Fibroblast of upper back skin (primary cell): ENCODE measurements at regions not wholly inside any gene's neighbourhood (a gene's known extent, or its start where the extent isn't known, plus 50 kb on each side); places are given as distances from the start of the nearest gene placed in this dataset.
"Not testable (repeated sequence)": the region's sequence is repeated elsewhere in the genome, so short reads cannot be mapped to it uniquely, and the experiment has no call there.

ENCODE experiments used
- DNase-seq: peaks from one replicate; pipeline ENCODE4 v3.0.0-alpha.2; 2013

GRCh38 chr9:38253200-38253599, 139.3 kb upstream of the ALDH1B1 start:
- no peak for DNase-seq

GRCh38 chr9:38251036-38251860, 141.3 kb upstream of the ALDH1B1 start:
- DNase-seq: no peak

GRCh38 chr9:38250279-38251035, 142.0 kb upstream of the ALDH1B1 start:
- DNase-seq: no peak

GRCh38 chr9:38249587-38250210, 142.8 kb upstream of the ALDH1B1 start:
- DNase-seq: no peak

GRCh38 chr9:38249049-38249448, 143.5 kb upstream of the ALDH1B1 start:
- no peak for DNase-seq

GRCh38 chr9:38246833-38247232, 145.7 kb upstream of the ALDH1B1 start:
- no peak for DNase-seq

- no peak for DNase-seq
Observed at GRCh38 chr9:38244971-38245370, 147.5 kb upstream of the ALDH1B1 start.

- no peak for DNase-seq
Observed at GRCh38 chr9:38243993-38244392, 148.5 kb upstream of the ALDH1B1 start.

- not testable (repeated sequence) for DNase-seq
Observed at GRCh38 chr9:38242151-38242550, 150.4 kb upstream of the ALDH1B1 start.

- no peak for DNase-seq
Observed at GRCh38 chr9:38240051-38240450, 152.5 kb upstream of the ALDH1B1 start.

- DNase-seq: no peak
Observed at GRCh38 chr9:38235244-38235643, 157.3 kb upstream of the ALDH1B1 start.

GRCh38 chr9:38234479-38235170, 157.9 kb upstream of the ALDH1B1 start:
- peak; percentile 14 for DNase-seq

GRCh38 chr9:38233796-38234355, 158.6 kb upstream of the ALDH1B1 start:
- DNase-seq: no peak

- DNase-seq: no peak
Observed at GRCh38 chr9:38233343-38233742, 159.2 kb upstream of the ALDH1B1 start.

- DNase-seq: no peak
Observed at GRCh38 chr9:38232895-38233294, 159.6 kb upstream of the ALDH1B1 start.

GRCh38 chr9:38229504-38230155, 160.6 kb upstream of the SHB start:
- DNase-seq: no peak

GRCh38 chr9:38229104-38229500, 160.1 kb upstream of the SHB start:
- DNase-seq: no peak

GRCh38 chr9:38228331-38229103, 159.5 kb upstream of the SHB start:
- peak; percentile 22 for DNase-seq

GRCh38 chr9:38227656-38228055, 158.6 kb upstream of the SHB start:
- DNase-seq: peak; percentile 62

- DNase-seq: peak; percentile 85
Observed at GRCh38 chr9:38227061-38227540, 158.1 kb upstream of the SHB start.

- no peak for DNase-seq
Observed at GRCh38 chr9:38226491-38226951, 157.5 kb upstream of the SHB start.
